ENCODE measurements at regions not wholly inside any gene's neighbourhood (a gene's known extent, or its start where the extent isn't known, plus 50 kb on each side); places are given as distances from the start of the nearest gene placed in this dataset.

GRCh38 chr11:71182791-71183677 is 69.3 kb downstream of the SHANK2 start:
- ChIA-PET CTCF (no interaction called here), POLR2A (no interaction called here)
- no peaks in the 10 kb centered on the region for H3K9me3 ChIP-seq (ENCODE audit: control insufficient read depth, insufficient read depth, low read depth, low read length)
- H3K36me3 ChIP-seq (ENCODE audit: control insufficient read depth in 2 of 2, insufficient read depth in 1 of 2, low read length in 2 of 2), result no peaks in the 10 kb centered on the region
- TF ChIP-seq REPIN1 (tag by site-specific recombination; IDR thresholded peaks at IDR 0.05; ENCODE audit: low read depth), result no peak
- TF ChIP-seq ZNF558 (tag by site-specific recombination; IDR thresholded peaks at IDR 0.05), result no peak
- no peak for TF ChIP-seq HIC1 (tag by site-specific recombination; IDR thresholded peaks at IDR 0.05)
- TF ChIP-seq ZNF626 (tag by site-specific recombination; IDR thresholded peaks at IDR 0.05), result no peak
- TF ChIP-seq ZNF2 (tag by site-specific recombination; IDR thresholded peaks at IDR 0.05), result no peak
- no peak for TF ChIP-seq FEZF1 (tag by site-specific recombination; IDR thresholded peaks at IDR 0.05)
- no peak for TF ChIP-seq ZNF423 (tag by site-specific recombination; IDR thresholded peaks at IDR 0.05)
- no peak for TF ChIP-seq ZNF654 (tag by site-specific recombination; IDR thresholded peaks at IDR 0.05; ENCODE audit: low read depth)
- TF ChIP-seq HOXD13 (CRISPR knock-in tag; IDR thresholded peaks at IDR 0.05; ENCODE audit: borderline replicate concordance), result no peak
- TF ChIP-seq ZNF221 (tag by site-specific recombination; IDR thresholded peaks at IDR 0.05; ENCODE audit: borderline replicate concordance), result no peak
- no peak for TF ChIP-seq ZNF830 (tag by site-specific recombination; IDR thresholded peaks at IDR 0.05; ENCODE audit: low read depth)
- TF ChIP-seq ZNF23 (tag by site-specific recombination; IDR thresholded peaks at IDR 0.05; ENCODE audit: borderline replicate concordance), result no peak
- TF ChIP-seq ZNF280D (tag by site-specific recombination; IDR thresholded peaks at IDR 0.05), result no peak
- TF ChIP-seq ZNF155 (tag by site-specific recombination; IDR thresholded peaks at IDR 0.05), result no peak
- no peak for TF ChIP-seq ZNF157 (tag by site-specific recombination; IDR thresholded peaks at IDR 0.05)
- no peak for TF ChIP-seq ZNF658 (tag by site-specific recombination; IDR thresholded peaks at IDR 0.05)
- TF ChIP-seq YY2 (tag by site-specific recombination; IDR thresholded peaks at IDR 0.05), result no peak
- TF ChIP-seq ZNF707 (tag by site-specific recombination; IDR thresholded peaks at IDR 0.05), result no peak
- no peak for TF ChIP-seq ZFP37 (tag by site-specific recombination; IDR thresholded peaks at IDR 0.05)
- TF ChIP-seq ZSCAN5A (tag by site-specific recombination; IDR thresholded peaks at IDR 0.05), result no peak
- no peak overlapping the region for H3K4me3 ChIP-seq (ENCODE audit: low read depth, low read length)
- no peak overlapping the region for H3K27ac ChIP-seq (ENCODE audit: extremely low read depth, low read depth, low read length)
- no peaks in the 10 kb centered on the region for H3K4me1 ChIP-seq (ENCODE audit: control insufficient read depth, insufficient read depth, low read length)

Data from HEK293 (cell line).